ENCODE measurements at regions not wholly inside any gene's neighbourhood (a gene's known extent, or its start where the extent isn't known, plus 50 kb on each side); places are given as distances from the start of the nearest gene placed in this dataset.

GRCh38 chr3:167078070-167078622 lies 302.0 kb downstream of the ZBBX start:
- TF ChIP-seq, protein P1, sequence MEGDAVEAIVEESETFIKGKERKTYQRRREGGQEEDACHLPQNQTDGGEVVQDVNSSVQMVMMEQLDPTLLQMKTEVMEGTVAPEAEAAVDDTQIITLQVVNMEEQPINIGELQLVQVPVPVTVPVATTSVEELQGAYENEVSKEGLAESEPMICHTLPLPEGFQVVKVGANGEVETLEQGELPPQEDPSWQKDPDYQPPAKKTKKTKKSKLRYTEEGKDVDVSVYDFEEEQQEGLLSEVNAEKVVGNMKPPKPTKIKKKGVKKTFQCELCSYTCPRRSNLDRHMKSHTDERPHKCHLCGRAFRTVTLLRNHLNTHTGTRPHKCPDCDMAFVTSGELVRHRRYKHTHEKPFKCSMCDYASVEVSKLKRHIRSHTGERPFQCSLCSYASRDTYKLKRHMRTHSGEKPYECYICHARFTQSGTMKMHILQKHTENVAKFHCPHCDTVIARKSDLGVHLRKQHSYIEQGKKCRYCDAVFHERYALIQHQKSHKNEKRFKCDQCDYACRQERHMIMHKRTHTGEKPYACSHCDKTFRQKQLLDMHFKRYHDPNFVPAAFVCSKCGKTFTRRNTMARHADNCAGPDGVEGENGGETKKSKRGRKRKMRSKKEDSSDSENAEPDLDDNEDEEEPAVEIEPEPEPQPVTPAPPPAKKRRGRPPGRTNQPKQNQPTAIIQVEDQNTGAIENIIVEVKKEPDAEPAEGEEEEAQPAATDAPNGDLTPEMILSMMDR (IDR thresholded peaks at IDR 0.05): no peak
- TF ChIP-seq POLR2A (IDR thresholded peaks at IDR 0.05) (no peak), POLR2AphosphoS5 (IDR thresholded peaks at IDR 0.05) (no peak)

All from prostate gland (tissue), 2 donors.